K562 (cell line): ENCODE measurements at regions not wholly inside any gene's neighbourhood (a gene's known extent, or its start where the extent isn't known, plus 50 kb on each side); places are given as distances from the start of the nearest gene placed in this dataset.

Experiments
- ARID2 ChIP-seq: fragments of 450-650 bp; IDR thresholded peaks from 2 replicates; pipeline ENCODE4 v1.6.1; 2017; ENCODE audit warnings: antibody characterized with exemption, mild to moderate bottlenecking
- ATF7 ChIP-seq: fragments of 450-650 bp; IDR thresholded peaks from 2 replicates; pipeline ENCODE4 v1.7.1; 2014; ENCODE audit warnings: mild to moderate bottlenecking, moderate library complexity
- CREB5 ChIP-seq: fragments of 250-450 bp; sonication (Bioruptor Pico); IDR thresholded peaks from 2 replicates; pipeline ENCODE4 v1.5.0; 2020; ENCODE audit warnings: mild to moderate bottlenecking
- CTCF ChIP-seq, 3 experiments: IDR thresholded peaks in 2 of 3; conservative IDR thresholded peaks in 1 of 3; 2 replicates each; pipeline ENCODE4 v1.5.1; 2011 to 2012; ENCODE audit warnings: low read length in 3 of 3, mild to moderate bottlenecking in 3 of 3, control low read depth in 2 of 3, improper control_type of control experiment in 1 of 3, inconsistent platforms in 1 of 3, low read depth in 1 of 3, mixed read lengths in 1 of 3, moderate library complexity in 1 of 3; ENCODE audit not compliant: insufficient read depth in 2 of 3
- HMGN3 ChIP-seq: IDR thresholded peaks from 2 replicates; pipeline ENCODE4 v1.6.1; 2011; ENCODE audit warnings: borderline replicate concordance, low read depth, mild to moderate bottlenecking, mixed read lengths, low read length; ENCODE audit not compliant: insufficient read length; ENCODE audit errors: extremely low read depth
- LEF1 ChIP-seq: fragments of 450-650 bp; IDR thresholded peaks from 2 replicates; pipeline ENCODE4 v1.6.1; 2016; ENCODE audit warnings: mild to moderate bottlenecking
- MAX ChIP-seq: sonication (generic); formaldehyde crosslinking; IDR thresholded peaks from 2 replicates; pipeline ENCODE4 v1.9.0; 2022; ENCODE audit warnings: mild to moderate bottlenecking, missing genetic modification reagents
- MEF2A ChIP-seq: IDR thresholded peaks from 2 replicates; pipeline ENCODE4 v1.6.1; 2011; ENCODE audit warnings: low read depth, mild to moderate bottlenecking, low read length, moderate library complexity; ENCODE audit not compliant: control insufficient read depth
- NRF1 ChIP-seq, 2 experiments: fragments of 450-650 bp; IDR thresholded peaks in 1 of 2; conservative IDR thresholded peaks in 1 of 2; 2 replicates each; pipeline ENCODE4 v1.6.1; 2014; ENCODE audit warnings: mild to moderate bottlenecking in 2 of 2
- PML ChIP-seq: IDR thresholded peaks from 2 replicates; pipeline ENCODE4 v1.6.1; 2012; ENCODE audit warnings: low read length, inconsistent platforms
- POLR2AphosphoS5 ChIP-seq: IDR thresholded peaks from 2 replicates; pipeline ENCODE4 v1.6.1; 2011; ENCODE audit warnings: mild to moderate bottlenecking, low read depth, low read length, moderate library complexity; ENCODE audit not compliant: control insufficient read depth, insufficient read depth
- RHOXF2B ChIP-seq: fragments of 250-450 bp; sonication (Bioruptor Pico); conservative IDR thresholded peaks from 2 replicates; pipeline ENCODE4 v1.5.1; 2021
- TBL1XR1 ChIP-seq, 2 experiments: IDR thresholded peaks; 2 replicates each; pipeline ENCODE4 v1.6.1; 2012; ENCODE audit warnings: improper control_type of control experiment in 2 of 2, low read length in 2 of 2, mild to moderate bottlenecking in 1 of 2
- USF2 ChIP-seq: sonication (generic); formaldehyde crosslinking; IDR thresholded peaks from 2 replicates; pipeline ENCODE4 v1.5.0; 2020; ENCODE audit warnings: missing genetic modification reagents

GRCh38 chr12:68532887-68533248, 77.8 kb upstream of the RAP1B start:
- TF ChIP-seq NRF1 (conservative IDR thresholded peaks at IDR 0.05 in 1 of 2, IDR thresholded peaks at IDR 0.05 in 1 of 2) (no peak), TBL1XR1 (IDR thresholded peaks at IDR 0.05; ENCODE audit: low read length in 2 of 2) (no peak), PML (no peak), POLR2AphosphoS5 (no peak), USF2 (no peak), HMGN3 (no peak), MAX (CRISPR knock-in tag) (no peak), CTCF (IDR thresholded peaks at IDR 0.05 in 2 of 3, conservative IDR thresholded peaks at IDR 0.05 in 1 of 3; ENCODE audit: insufficient read depth in 2 of 3, low read depth in 1 of 3, low read length in 3 of 3) (no peak), RHOXF2B (CRISPR knock-in tag) (no peak), LEF1 (no peak), MEF2A (no peak), CREB5 (CRISPR knock-in tag) (no peak), ARID2 (no peak), ATF7 (no peak)
